Epithelial cell of proximal tubule (primary cell): ENCODE measurements at regions not wholly inside any gene's neighbourhood (a gene's known extent, or its start where the extent isn't known, plus 50 kb on each side); places are given as distances from the start of the nearest gene placed in this dataset.
"Not testable (repeated sequence)": the region's sequence is repeated elsewhere in the genome, so short reads cannot be mapped to it uniquely, and the experiment has no call there.

Experiments used
- DNase-seq: peaks from one replicate; pipeline ENCODE4 v3.0.0-alpha.2; 2011; ENCODE audit warnings: low read depth
- H3K4me3 ChIP-seq: 2 replicates; pipeline ENCODE4 v1.5.1; 2011; ENCODE audit warnings: low read depth, mild to moderate bottlenecking, low read length
- CTCF ChIP-seq: conservative IDR thresholded peaks from 2 replicates; pipeline ENCODE4 v1.5.1; 2012; ENCODE audit warnings: low read depth, mild to moderate bottlenecking, low read length

DNA sequence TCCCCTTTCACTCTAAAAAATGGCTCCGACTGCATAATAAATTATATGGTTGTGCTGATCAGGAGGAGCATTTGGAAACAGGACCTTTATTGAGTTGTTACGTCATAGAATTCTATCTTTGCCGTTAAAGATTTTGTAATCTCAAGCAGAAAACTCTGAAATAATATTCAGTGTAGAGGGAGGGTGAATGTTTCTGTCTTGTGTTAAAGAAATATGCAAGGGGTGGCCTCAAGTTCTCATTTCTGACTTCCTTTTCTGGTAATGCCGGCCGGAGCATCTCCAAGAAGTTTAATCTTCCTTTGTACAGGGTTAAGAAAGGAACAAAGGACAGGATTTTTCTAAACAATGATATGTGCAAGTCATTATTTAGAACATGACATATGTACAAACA is 165.1 kb downstream of the SLC38A4 start:
- no peak for DNase-seq
- no peak for TF ChIP-seq CTCF
- no peak overlapping the region for H3K4me3 ChIP-seq

DNA sequence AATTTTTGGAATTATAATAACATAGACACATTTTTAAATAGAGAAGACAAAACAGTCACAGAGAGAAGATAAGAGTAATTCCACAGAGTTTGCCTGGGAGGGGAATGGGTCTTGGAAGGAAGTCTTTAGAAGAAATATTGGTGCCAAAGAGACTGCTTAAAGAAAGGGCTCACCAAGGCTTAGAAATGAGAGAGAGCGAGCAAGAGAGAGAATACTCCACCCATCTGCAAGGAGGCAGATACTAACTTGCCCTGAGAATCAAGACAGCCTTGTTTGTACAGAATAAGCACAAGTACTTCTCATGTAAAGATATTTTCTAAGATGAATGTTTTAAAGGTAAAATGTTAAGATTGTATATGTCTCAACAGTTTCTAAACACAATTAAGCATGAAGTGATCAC is 165.5 kb downstream of the SLC38A4 start:
- H3K4me3 ChIP-seq, result no peak overlapping the region
- TF ChIP-seq CTCF, result no peak
- DNase-seq, result no peak

DNA sequence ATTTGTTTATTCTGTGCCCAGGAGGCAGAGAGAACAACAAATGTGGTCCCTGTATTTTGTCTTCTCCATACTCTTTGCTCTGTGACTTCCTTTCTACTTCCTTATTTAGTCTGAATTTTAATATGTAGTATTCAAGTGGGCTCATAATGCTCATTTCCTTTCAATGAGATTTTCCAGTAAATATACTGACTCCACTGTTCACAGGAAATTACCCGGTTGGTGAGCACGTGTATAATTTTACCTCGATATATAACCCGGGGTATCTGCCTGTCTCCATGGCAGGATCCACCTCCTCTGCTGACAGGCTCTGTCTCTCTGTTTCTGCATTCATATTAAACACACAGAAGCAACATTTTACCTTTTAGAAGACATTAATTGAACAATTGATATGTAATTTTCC is 166.0 kb downstream of the SLC38A4 start:
- no peak for TF ChIP-seq CTCF
- no peak overlapping the region for H3K4me3 ChIP-seq
- DNase-seq, result no peak

- no peak for DNase-seq
- TF ChIP-seq CTCF, result no peak
- H3K4me3 ChIP-seq, result no peak overlapping the region
These were observed 166.7 kb downstream of the SLC38A4 start for GRCh38 chr12:46659032-46659650.

DNA sequence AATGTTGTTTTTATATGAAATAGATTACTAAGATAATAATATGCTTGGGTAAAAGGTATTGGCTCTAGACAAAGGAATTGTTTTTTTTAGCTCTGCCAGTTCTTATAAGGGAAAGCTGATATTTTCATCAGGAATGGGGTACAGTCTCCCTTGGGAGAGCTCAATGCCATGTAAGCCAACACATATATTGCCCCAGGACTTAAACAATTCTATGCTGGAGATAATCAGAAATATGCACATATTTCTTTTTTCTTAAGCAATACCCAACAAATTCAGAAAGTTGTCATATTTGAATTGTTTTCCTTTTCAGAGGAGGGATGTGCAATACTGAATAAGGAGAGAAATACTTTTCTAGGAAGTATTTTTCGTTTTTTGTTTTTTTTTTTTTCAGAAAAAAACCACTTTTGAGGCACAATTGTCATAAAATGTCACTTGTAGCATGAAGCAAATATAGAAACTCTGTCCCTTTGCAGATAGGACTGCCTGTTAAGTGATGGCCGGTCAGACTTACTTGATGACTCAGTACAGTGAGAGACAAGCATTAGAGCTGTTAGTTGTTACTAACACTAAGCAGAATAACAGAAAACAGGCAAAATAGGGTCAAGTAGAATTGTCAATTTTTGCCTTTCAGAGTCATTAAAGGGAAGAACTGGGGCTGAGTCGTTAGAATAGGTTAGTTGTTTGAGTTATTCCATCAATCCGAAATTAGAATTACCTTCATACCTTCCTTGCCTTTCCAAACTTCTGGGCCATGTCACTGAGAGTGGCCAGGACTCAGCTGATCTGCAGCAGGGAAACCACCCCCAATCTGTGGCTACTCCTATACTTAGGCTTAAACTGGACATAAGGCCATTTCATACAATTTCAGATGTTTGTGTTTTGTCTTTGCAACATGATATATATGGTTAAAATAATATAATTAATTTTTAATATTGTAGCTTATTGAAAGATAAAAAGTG is 168.1 kb downstream of the SLC38A4 start:
- TF ChIP-seq CTCF, result no peak
- no peak overlapping the region for H3K4me3 ChIP-seq
- DNase-seq, result no peak

DNA sequence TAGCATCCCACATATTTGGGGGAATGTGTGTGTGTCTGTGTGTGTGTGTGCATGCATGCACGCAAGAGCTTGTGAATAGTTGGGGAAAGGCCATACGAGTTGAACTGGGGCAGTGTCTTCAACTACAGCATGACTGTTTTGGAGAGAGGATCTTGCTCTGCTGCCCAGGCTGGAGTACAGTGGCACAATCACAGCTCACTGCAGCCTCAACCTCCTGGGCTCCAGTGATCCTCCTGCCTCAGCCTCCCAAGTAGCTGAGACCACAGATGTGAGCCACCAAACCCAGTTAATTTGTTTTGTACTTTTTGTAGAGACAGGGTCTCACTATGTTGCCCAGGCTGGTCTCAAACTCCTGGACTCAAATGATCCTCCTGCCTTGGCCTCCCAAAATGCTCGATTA is 169.8 kb downstream of the SLC38A4 start:
- H3K4me3 ChIP-seq, DNase-seq: not testable (repeated sequence)

DNA sequence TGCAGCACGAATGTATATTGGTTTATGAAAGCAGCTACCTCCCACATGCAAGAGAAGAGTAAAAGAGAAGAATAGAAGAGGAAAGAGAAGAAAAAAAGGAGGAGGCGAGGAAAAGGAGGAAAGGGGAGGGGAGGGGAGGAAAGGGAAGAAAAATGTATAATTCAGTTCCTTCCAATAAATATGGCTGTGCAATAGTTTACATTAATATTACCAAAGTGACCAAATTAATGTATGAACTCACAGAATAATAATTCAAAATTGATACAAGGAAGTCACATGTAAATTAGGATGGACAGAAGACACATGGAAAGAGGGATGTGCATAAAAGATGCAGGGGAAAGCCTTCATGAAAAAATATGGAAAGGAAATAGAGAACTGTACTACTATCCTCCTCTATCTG is 172.5 kb downstream of the SLC38A4 start:
- H3K4me3 ChIP-seq, result no peak overlapping the region
- TF ChIP-seq CTCF, result no peak
- DNase-seq, result no peak
